OCI-LY3 (cell line): ENCODE measurements at regions not wholly inside any gene's neighbourhood (a gene's known extent, or its start where the extent isn't known, plus 50 kb on each side); places are given as distances from the start of the nearest gene placed in this dataset.

Experiments
- CTCF ChIP-seq: fragments of 200-600, 300-600 bp; sonication (generic); IDR thresholded peaks from 2 replicates; pipeline ENCODE4 v1.5.1; 2014; ENCODE audit warnings: antibody characterized with exemption, low read length, low read depth
- EZH2phosphoT487 ChIP-seq: fragments of 200-600 bp; shearing (Covaris generic); IDR thresholded peaks from 2 replicates; pipeline ENCODE4 v1.6.1; 2018; ENCODE audit warnings: antibody characterized with exemption, mixed run types, low read depth

- TF ChIP-seq EZH2phosphoT487 (no peak), CTCF (no peak)
Observed at GRCh38 chr20:55646851-55647250, 358.5 kb downstream of the CBLN4 start.
